Mesothelial cell of epicardium (in vitro differentiated cells): ENCODE measurements at regions not wholly inside any gene's neighbourhood (a gene's known extent, or its start where the extent isn't known, plus 50 kb on each side); places are given as distances from the start of the nearest gene placed in this dataset.

Source experiments
- DNase-seq, 2 experiments: peaks; one replicate each; pipeline ENCODE4 v3.0.0; 2021; ENCODE audit warnings: low spot score in 2 of 2; ENCODE audit not compliant: unreplicated experiment in 2 of 2
- H3K27ac Mint-ChIP-seq: 2 replicates; pipeline ENCODE4 v1.8.0; 2021; ENCODE audit warnings: mixed read lengths
- H3K27me3 Mint-ChIP-seq: 2 replicates; pipeline ENCODE4 v1.8.0; 2021; ENCODE audit warnings: low read depth, mixed read lengths
- H3K36me3 Mint-ChIP-seq: 2 replicates; pipeline ENCODE4 v1.8.0; 2021; ENCODE audit warnings: mixed read lengths
- H3K4me1 Mint-ChIP-seq: 2 replicates; pipeline ENCODE4 v1.8.0; 2021; ENCODE audit warnings: mixed read lengths
- H3K4me3 Mint-ChIP-seq: 2 replicates; pipeline ENCODE4 v1.8.0; 2021; ENCODE audit warnings: mild to moderate bottlenecking, moderate library complexity, mixed read lengths
- H3K9me3 Mint-ChIP-seq: 2 replicates; pipeline ENCODE4 v1.8.0; 2021; ENCODE audit warnings: mixed read lengths
- TF ChIP-seq, protein P1 (sequence below): fragments of 200-600 bp; sonication (generic); IDR thresholded peaks from one replicate; pipeline ENCODE4 v1.5.0; 2021; ENCODE audit warnings: antibody characterized with exemption; ENCODE audit not compliant: unreplicated experiment

- H3K4me3 Mint-ChIP-seq: no peak overlapping the region
- no peak for DNase-seq
- H3K27ac Mint-ChIP-seq: no peak overlapping the region
- TF ChIP-seq, protein P1, sequence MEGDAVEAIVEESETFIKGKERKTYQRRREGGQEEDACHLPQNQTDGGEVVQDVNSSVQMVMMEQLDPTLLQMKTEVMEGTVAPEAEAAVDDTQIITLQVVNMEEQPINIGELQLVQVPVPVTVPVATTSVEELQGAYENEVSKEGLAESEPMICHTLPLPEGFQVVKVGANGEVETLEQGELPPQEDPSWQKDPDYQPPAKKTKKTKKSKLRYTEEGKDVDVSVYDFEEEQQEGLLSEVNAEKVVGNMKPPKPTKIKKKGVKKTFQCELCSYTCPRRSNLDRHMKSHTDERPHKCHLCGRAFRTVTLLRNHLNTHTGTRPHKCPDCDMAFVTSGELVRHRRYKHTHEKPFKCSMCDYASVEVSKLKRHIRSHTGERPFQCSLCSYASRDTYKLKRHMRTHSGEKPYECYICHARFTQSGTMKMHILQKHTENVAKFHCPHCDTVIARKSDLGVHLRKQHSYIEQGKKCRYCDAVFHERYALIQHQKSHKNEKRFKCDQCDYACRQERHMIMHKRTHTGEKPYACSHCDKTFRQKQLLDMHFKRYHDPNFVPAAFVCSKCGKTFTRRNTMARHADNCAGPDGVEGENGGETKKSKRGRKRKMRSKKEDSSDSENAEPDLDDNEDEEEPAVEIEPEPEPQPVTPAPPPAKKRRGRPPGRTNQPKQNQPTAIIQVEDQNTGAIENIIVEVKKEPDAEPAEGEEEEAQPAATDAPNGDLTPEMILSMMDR: no peak
- H3K36me3 Mint-ChIP-seq: no peaks in the 10 kb centered on the region
- H3K9me3 Mint-ChIP-seq: no peaks in the 10 kb centered on the region
- peaks cover 4% of the 10 kb centered on the region for H3K27me3 Mint-ChIP-seq
- no peaks in the 10 kb centered on the region for H3K4me1 Mint-ChIP-seq
Measured at GRCh38 chr2:239634769-239635168, 233.9 kb upstream of the HDAC4 start.

GRCh38 chr2:239630618-239631286 lies 229.9 kb upstream of the HDAC4 start:
- DNase-seq: no peak

DNA sequence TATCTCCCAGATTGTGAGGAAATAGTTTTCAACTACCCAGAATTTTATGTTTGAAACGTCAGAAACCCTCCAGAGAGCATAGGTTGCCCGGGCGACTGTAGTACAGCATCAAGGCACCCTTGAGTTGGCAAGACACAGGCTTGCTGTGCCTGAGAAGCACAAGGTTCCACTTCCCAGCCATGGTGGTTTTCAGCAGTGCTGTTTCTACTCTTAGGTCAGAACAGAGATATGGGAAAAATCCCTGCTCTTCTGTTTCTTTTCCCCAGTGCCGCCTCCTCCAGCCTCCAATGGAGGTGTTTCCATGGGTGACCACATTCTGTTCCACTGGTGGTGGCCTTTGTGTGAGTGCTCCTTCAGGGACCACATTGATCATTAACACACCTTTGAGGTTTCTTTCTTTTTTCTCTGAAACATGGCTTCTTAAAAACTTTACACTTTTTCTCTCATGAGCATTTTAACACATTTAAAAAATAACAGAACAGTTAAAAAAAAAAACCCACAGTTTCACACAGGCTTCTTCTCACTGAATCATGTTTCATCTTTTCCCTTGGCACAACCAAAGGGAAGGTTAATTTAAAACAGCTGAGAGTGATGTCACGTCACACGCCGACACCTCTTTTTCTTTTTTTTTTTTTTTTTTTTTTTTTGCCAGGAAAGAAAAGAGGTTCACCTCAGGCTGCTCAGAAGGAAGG lies 229.3 kb upstream of the HDAC4 start:
- H3K27me3 Mint-ChIP-seq: peaks cover 1% of the 10 kb centered on the region
- H3K9me3 Mint-ChIP-seq: no peaks in the 10 kb centered on the region
- no peak overlapping the region for H3K27ac Mint-ChIP-seq
- H3K36me3 Mint-ChIP-seq: no peaks in the 10 kb centered on the region
- no peak overlapping the region for H3K4me3 Mint-ChIP-seq
- DNase-seq: no peak
- TF ChIP-seq, protein P1: no peak
- H3K4me1 Mint-ChIP-seq: no peaks in the 10 kb centered on the region

More at GRCh38 chr2:239630618-239631286, 229.9 kb upstream of the HDAC4 start:
- TF ChIP-seq, protein P1: no peak
- Mint-ChIP-seq H3K27ac (no peak overlapping the region), H3K36me3 (no peaks in the 10 kb centered on the region), H3K27me3 (peaks cover 1% of the 10 kb centered on the region), H3K4me1 (no peaks in the 10 kb centered on the region), H3K9me3 (no peaks in the 10 kb centered on the region), H3K4me3 (no peak overlapping the region)

DNA sequence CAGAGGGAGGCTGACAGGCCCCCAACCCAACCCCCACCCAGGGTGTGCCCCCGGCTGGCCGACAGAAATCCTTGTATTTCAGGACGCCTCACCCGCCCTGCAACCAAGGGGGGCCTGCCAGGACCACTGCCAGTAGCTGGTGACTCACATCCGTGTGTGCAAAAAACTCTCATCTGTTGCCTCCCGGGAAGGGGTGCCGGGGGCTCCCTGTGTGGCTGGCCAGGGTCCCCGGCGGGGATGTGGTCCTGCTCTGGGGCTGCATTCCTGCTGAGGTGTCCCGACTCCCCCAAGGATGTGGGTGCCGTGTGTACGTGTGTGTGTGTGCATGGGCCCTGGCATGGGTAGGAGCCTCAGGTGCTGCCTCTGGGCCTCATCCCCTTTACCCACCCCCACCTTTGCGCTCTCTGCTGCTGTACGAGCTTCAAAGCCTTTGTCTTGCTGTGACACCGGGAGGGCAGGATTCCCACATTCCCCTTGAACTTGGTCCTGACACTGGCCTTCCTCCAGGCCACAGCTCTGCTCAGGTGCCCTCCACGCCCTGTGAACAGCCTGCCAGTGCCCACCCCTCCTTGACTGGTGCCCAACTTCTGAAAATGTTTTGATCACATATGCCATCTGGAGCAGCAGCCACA lies 226.3 kb upstream of the HDAC4 start:
- DNase-seq: no peak
- Mint-ChIP-seq H3K4me1 (no peaks in the 10 kb centered on the region), H3K27ac (no peak overlapping the region)

DNA sequence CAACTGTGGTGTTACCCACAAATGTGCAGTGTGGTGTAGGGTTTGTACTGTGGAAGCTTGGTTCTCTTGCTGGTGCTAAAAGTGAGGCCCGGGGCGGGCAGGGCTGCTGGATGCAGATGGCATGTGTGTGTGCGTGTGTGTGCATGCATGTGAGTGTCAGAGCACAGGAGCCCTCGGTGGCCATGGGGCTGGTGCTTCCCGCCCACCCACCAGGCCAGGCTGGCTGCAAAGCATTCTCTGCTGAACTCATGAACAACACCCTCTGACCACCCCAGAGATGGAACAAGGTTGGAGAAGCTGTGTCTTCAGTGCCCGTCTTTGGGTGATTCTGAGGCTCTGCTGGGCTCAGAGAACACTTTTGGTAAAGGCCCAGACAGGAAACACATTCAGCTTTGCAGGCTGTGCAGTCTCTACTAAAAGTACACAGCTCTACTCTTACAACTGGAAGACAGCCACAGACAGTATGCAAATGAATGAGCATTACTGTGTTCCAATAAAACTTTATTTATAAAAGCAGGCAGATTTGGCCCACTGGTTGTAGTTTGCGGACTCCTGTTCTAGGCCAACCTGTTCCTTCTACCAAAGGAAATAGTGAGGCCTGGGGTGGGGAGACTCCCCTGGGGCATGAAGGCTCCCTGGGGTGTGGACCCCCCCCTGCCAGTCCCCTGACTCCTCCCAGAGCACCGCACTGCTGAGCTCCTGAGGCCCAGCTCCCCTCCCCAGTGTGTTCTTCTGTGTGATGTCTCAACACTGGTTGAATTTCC lies 225.3 kb upstream of the HDAC4 start:
- DNase-seq: no peak
- Mint-ChIP-seq H3K9me3 (no peaks in the 10 kb centered on the region), H3K27me3 (peaks cover 1% of the 10 kb centered on the region), H3K4me1 (no peaks in the 10 kb centered on the region), H3K4me3 (no peak overlapping the region), H3K36me3 (no peaks in the 10 kb centered on the region), H3K27ac (no peak overlapping the region)
- TF ChIP-seq, protein P1: no peak

More for the DNA sequence above, 226.3 kb upstream of the HDAC4 start:
- Mint-ChIP-seq H3K27me3 (peaks cover 1% of the 10 kb centered on the region), H3K9me3 (no peaks in the 10 kb centered on the region), H3K4me3 (no peak overlapping the region), H3K36me3 (no peaks in the 10 kb centered on the region)
- TF ChIP-seq, protein P1: no peak
